CD4-positive, alpha-beta T cell (primary cell): ENCODE measurements at regions not wholly inside any gene's neighbourhood (a gene's known extent, or its start where the extent isn't known, plus 50 kb on each side); places are given as distances from the start of the nearest gene placed in this dataset.

Experiments
- ATAC-seq: fragments of 200-7000 bp; cut with Tn5 transposase; one replicate; pipeline ENCODE4 v1.10.0; 2022; ENCODE audit warnings: mild to moderate bottlenecking; ENCODE audit not compliant: poor library complexity
- CTCF ChIA-PET: fragments of 350-600 bp; sonication (Branson Sonifier 250); formaldehyde crosslinking; loops from one replicate; lab custom pipeline; 2021; ENCODE audit warnings: antibody characterized with exemption, inconsistent platforms; lab: Charles Lee
- POLR2A ChIA-PET: fragments of 350-600 bp; sonication (Branson Sonifier 250); formaldehyde crosslinking; loops from one replicate; lab custom pipeline; 2021; ENCODE audit warnings: antibody characterized with exemption, inconsistent platforms; lab: Charles Lee
- DNase-seq, 14 experiments: peaks; one replicate each; pipeline ENCODE4 v3.0.0-alpha.2; 2013 to 2020; ENCODE audit warnings: mixed read lengths in 2 of 14
- H3K27ac ChIP-seq, 2 donors: one replicate each; pipeline versions ENCODE4 v1.5.1 to v1.7.0; 2013; ENCODE audit warnings: low read length in 2 of 2, low read depth in 1 of 2, mild to moderate bottlenecking in 1 of 2
- H3K27me3 ChIP-seq, 2 experiments: 1 replicate in 1 of 2; 2 replicates in 1 of 2; pipeline versions ENCODE4 v1.6.1 to v1.7.0; 2013; ENCODE audit warnings: low read length in 2 of 2, control low read depth in 1 of 2, mild to moderate bottlenecking in 1 of 2, moderate library complexity in 1 of 2; ENCODE audit not compliant: insufficient read depth in 2 of 2, control insufficient read depth in 1 of 2
- H3K36me3 ChIP-seq: one replicate; pipeline ENCODE4 v1.6.1; 2013; ENCODE audit warnings: low read length, control low read depth; ENCODE audit not compliant: insufficient read depth
- H3K4me1 ChIP-seq: one replicate; pipeline ENCODE4 v1.6.1; 2013; ENCODE audit warnings: low read length, control low read depth; ENCODE audit not compliant: insufficient read depth
- H3K4me3 ChIP-seq: one replicate; pipeline ENCODE4 v1.5.1; 2013; ENCODE audit warnings: mild to moderate bottlenecking, low read length, moderate library complexity
- H3K9me3 ChIP-seq, 2 experiments: 1 replicate in 1 of 2; 2 replicates in 1 of 2; pipeline versions ENCODE4 v1.6.1 to v1.7.0; 2013; ENCODE audit warnings: low read length in 2 of 2, mild to moderate bottlenecking in 2 of 2, control low read depth in 1 of 2, moderate library complexity in 1 of 2; ENCODE audit not compliant: control insufficient read depth in 1 of 2, insufficient read depth in 1 of 2
- H3K27ac Mint-ChIP-seq: one replicate; pipeline ENCODE4 v1.8.0; 2020; ENCODE audit warnings: mixed read lengths
- H3K27me3 Mint-ChIP-seq: one replicate; pipeline ENCODE4 v1.8.0; 2021; ENCODE audit warnings: mixed read lengths
- H3K36me3 Mint-ChIP-seq: one replicate; pipeline ENCODE4 v1.8.0; 2021; ENCODE audit warnings: low read depth, mixed read lengths
- H3K4me1 Mint-ChIP-seq: one replicate; pipeline ENCODE4 v1.8.0; 2021; ENCODE audit warnings: low read depth, mixed read lengths
- H3K4me3 Mint-ChIP-seq: one replicate; pipeline ENCODE4 v1.8.0; 2020; ENCODE audit warnings: mild to moderate bottlenecking, mixed read lengths
- H3K9me3 Mint-ChIP-seq: one replicate; pipeline ENCODE4 v1.8.0; 2020; ENCODE audit warnings: mixed read lengths
- CTCF ChIP-seq: fragments of 200-600 bp; IDR thresholded peaks from one replicate; pipeline ENCODE4 v1.8.0; 2022; ENCODE audit warnings: antibody characterized with exemption, mild to moderate bottlenecking
- intact Hi-C, 2 experiments: fragments of 100-400 bp; cut with DNase I in 1 of 2; cut with micrococcal nuclease in 1 of 2; formaldehyde crosslinking; loops; one replicate each; pipeline versions ENCODE4 v1.15.1 to v1.9.0; 2023 to 2025; cut with DNase I, micrococcal nuclease

GRCh38 chr2:37786191-37786698, 114.8 kb upstream of the CDC42EP3 start:
- Mint-ChIP-seq H3K27me3 (no peaks in the 10 kb centered on the region), H3K4me3 (no peak overlapping the region), H3K36me3 (no peaks in the 10 kb centered on the region), H3K4me1 (no peaks in the 10 kb centered on the region), H3K9me3 (peaks cover 2% of the 10 kb centered on the region), H3K27ac (no peak overlapping the region)
- POLR2A ChIA-PET, result no interaction called here
- DNase-seq (no peak), ATAC-seq (no peak)
- Histone ChIP-seq H3K4me3 (no peak overlapping the region), H3K27me3 (no peaks in the 10 kb centered on the region), H3K9me3 (peaks cover 4 to 15% of the 10 kb centered on the region in 2 experiments), H3K27ac (no peak overlapping the region), H3K36me3 (no peaks in the 10 kb centered on the region), H3K4me1 (no peaks in the 10 kb centered on the region)
- intact Hi-C loops, result no loop called here
- CTCF ChIA-PET, result no interaction called here
- no peak for TF ChIP-seq CTCF

GRCh38 chr2:37786854-37787253, 115.4 kb upstream of the CDC42EP3 start:
- no peak for TF ChIP-seq CTCF
- Mint-ChIP-seq H3K9me3 (peaks cover 2% of the 10 kb centered on the region), H3K4me3 (no peak overlapping the region), H3K27ac (no peak overlapping the region), H3K36me3 (no peaks in the 10 kb centered on the region), H3K27me3 (no peaks in the 10 kb centered on the region), H3K4me1 (no peaks in the 10 kb centered on the region)
- Histone ChIP-seq H3K27ac (no peak overlapping the region), H3K4me1 (no peaks in the 10 kb centered on the region), H3K9me3 (peaks cover 4 to 15% of the 10 kb centered on the region in 2 experiments), H3K27me3 (no peaks in the 10 kb centered on the region), H3K4me3 (no peak overlapping the region), H3K36me3 (no peaks in the 10 kb centered on the region)
- DNase-seq (no peak), ATAC-seq (no peak)
- ChIA-PET POLR2A (no interaction called here), CTCF (no interaction called here)
- intact Hi-C loops, result no loop called here

- H3K27ac ChIP-seq, result no peak overlapping the region
- DNase-seq (no peak), ATAC-seq (no peak)
- Mint-ChIP-seq H3K9me3 (peaks cover 2% of the 10 kb centered on the region), H3K36me3 (no peaks in the 10 kb centered on the region), H3K27ac (no peak overlapping the region), H3K4me3 (no peak overlapping the region), H3K4me1 (no peaks in the 10 kb centered on the region), H3K27me3 (no peaks in the 10 kb centered on the region)
- no peak for TF ChIP-seq CTCF
- intact Hi-C loops, result no loop called here
- H3K36me3 ChIP-seq, result no peaks in the 10 kb centered on the region
- H3K4me3 ChIP-seq, result no peak overlapping the region
- H3K9me3 ChIP-seq, result peaks cover 4 to 15% of the 10 kb centered on the region in 2 experiments
- no peaks in the 10 kb centered on the region for H3K4me1 ChIP-seq
- H3K27me3 ChIP-seq, result no peaks in the 10 kb centered on the region
- POLR2A ChIA-PET, result no interaction called here
- CTCF ChIA-PET, result no interaction called here
These were observed 117.3 kb upstream of the CDC42EP3 start for GRCh38 chr2:37788602-37789209.
